ENCODE measurements at regions not wholly inside any gene's neighbourhood (a gene's known extent, or its start where the extent isn't known, plus 50 kb on each side); places are given as distances from the start of the nearest gene placed in this dataset.

DNA sequence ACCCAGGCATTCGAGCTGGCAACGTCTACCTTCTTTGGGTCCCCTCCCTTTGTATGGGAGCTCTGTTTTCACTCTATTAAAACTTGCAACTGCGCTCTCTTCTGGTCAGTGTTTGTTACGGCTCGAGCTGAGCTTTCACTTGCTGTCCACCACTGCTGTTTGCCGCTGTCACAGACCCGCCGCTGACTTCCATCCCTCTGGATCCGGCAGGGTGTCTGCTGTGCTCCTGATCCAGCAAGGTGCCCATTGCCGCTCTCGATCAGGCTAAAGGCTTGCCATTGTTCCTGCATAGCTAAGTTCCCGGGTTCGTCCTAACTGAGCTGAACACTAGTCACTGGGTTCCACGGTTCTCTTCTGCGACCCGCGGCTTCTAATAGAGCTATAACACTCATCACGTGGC is 183.5 kb upstream of the GALNTL6 start:
- no peak for DNase-seq

DNA sequence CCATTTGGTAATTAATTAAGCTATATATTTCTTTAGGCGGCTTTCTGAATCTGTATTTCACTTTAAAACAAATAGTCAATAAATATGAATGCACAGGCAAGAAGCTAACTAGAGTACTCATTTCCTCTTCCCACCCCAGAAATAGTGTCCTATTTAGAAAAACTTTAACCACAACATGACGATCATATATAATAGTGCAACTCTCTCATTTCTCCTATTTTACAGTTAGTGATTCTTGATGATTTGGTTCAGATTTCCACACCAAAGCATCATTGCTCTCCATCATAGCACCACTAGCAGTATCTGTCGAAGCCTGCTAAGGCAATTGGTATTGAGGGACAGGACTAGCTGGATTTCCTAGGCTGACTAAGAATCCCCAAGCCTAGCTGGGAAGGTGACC is 184.0 kb upstream of the GALNTL6 start:
- DNase-seq, result no peak

DNA sequence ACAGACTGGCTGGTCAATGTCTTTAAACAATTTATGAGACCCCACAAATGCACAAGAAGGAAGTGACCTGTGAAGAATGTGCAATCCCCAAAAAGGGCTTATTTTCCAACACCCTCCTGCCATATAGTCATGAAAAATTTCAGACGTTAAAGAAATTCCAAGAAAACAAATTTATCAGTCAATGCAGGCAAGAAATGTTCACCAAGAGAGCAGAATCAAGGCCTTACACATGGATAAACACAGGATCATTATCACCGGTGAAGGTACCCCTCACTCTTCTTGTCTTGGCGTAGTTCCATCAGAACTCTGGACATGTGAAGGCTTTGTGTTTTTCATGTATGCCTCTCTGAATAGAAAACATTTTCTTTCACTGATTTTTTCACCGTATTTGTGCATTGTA is 186.7 kb upstream of the GALNTL6 start:
- DNase-seq, result no peak

DNA sequence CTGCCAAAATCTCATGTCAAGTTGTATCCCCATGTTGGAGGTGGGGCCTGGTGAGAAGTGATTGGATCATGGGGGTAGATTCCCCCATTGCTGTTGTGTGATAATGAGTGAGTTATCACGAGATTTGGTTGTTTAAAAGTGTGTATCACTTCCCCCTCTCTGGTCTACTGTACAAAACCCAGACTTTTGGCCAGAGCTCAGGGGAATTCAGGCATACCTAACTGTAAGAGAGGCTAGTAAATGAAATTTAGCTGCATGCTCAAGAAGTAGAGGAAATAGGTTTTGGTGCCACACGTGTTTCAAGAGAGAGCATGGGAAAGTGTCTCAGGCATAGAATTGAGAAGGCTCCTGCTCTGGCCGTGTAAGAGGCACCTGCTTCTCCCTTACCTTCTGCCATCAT is 190.5 kb upstream of the GALNTL6 start:
- no peak for DNase-seq

DNA sequence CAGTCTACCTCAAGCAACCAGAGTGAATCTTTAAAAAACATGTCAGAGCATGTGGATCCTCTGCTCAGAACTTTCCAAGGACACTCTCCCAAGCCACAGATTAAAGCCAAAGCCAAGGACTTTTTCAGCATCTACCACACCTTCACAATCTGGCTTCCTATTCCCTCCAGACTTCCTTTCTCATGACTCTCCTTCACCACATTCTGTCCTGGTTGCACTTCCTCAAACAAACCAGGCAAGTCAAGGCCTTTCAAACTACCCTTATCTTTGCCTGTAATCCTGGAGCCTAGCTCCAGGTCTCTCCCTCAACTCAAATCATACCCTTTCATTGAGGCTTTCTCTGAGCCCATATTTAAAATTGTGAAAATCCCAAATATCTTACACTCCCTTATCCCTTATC is 191.6 kb upstream of the GALNTL6 start:
- no peak for DNase-seq

DNA sequence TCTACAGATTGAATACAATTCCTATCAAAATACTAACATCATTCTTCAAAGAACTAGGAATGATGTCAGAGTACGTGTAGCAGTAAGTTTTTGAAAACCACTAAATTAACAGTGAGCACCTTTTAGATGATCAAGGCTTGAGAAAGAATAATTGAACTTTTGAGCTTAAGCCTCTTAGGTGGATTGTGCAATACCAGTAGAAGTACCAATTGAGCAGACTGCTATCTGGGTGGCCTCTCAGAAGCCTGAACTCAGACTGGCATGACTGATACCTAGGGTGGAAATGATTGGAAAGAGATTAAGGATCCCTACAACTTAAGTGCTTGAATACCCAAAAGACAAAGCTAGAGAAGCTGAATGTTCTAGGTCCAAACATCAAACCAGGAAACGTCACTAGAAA is 200.3 kb upstream of the GALNTL6 start:
- DNase-seq, result no peak

DNA sequence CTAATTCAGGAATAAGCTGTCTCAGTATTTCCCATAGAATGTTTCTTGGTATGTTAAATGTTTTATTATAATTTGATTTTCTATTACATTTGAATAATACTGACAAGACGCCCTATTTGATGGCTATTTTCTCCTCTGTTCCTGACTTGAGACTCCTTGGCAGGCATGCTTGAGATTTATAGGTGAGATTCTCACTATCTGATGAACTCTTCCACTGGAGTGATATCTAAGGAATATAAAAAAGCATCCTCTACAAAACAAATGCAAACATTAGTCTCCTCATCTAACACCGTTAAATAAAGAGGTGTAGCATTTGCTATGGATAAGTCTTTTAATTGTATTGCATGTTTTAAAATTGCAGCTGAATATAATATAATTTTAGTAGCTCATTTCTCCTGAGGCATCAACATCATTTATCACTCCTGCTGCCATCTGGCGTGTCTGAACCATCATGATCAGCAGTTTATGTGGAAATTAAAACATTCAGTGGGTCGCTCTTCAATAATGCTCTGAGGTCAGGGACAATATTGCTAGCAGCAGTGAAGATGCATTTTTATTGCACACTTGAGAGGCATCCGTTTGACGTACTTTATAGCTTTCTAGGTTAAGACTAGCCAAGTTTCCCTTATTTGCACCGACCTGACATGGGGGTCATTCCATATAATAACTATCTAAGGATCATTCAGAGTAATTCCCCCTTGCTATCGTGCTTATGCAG is 210.4 kb upstream of the GALNTL6 start:
- DNase-seq, result no peak

DNA sequence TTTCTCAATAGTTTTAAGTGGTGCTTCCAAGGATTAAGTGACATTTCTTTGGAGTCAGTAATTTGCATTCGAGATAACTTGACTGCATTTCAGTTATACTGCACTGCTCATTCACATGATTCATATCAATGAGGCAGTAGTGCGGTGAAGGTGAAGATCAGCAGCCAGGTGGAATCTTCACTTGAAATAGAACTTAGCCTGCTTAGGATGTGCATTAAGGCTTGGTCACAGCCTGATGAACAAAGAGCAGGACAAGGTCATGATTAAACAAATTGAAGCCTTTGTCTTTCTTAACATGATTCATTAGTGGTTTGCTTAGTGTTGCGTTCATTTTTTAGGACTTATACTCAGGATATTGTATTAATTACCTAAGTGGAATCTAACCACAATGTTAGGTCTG is 212.1 kb upstream of the GALNTL6 start:
- no peak for DNase-seq

DNA sequence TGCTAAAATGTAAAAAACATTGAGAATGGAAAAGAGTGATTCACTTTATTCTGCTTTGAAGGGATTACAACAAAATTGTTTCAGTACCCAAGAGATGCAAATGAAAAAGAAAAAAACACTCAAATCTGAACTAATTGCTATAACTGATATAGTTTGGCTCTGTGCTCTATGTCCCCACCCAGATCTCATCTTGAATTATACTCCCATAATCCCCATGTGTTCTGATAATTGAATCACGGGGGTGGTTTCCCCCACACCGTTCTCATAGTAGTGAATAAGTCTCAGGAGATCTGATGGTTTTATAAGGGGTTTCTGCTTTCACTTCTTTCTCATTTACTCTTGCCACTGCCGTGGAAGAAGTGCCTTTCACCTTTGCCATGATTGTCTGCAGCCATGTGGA is 213.6 kb upstream of the GALNTL6 start:
- DNase-seq, result no peak

DNA sequence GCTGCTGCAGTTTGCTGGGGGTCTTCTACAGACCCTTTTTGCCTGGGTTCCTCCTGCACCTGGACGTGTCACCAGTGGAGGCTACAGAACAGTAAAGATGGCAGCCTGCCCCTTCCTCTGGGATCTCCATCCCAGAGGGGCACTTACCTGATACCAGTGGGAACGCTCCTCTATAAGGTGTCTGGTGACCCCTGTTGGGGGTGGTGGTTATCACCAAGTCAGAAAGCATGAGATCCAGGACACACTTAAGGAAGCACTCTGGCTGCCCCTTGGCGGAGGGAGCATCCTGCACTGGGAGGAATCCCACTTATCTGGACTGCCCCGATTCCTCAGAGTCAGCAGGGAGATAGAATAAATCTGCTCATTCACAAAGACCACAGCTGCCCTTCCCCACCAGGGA is 218.9 kb upstream of the GALNTL6 start:
- no peak for DNase-seq

DNA sequence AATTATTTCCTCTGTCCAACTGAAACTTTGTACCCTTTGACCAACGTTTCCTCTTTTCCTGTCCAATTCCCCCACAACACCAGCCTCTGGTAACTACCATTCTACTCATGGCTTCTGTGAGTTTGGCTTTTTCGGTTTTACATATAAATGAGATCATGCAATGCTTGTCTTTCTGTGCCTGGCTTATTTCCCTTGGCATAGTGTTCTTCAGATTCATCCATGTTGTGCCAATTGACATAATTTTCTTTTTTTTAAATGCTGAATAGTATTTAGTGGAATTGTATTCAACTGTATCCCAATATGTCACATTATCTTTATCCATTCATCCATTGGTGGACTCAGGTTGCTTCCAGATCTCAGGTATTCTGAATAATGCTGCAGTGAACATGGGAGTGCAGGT is 222.5 kb upstream of the GALNTL6 start:
- DNase-seq, result no peak

DNA sequence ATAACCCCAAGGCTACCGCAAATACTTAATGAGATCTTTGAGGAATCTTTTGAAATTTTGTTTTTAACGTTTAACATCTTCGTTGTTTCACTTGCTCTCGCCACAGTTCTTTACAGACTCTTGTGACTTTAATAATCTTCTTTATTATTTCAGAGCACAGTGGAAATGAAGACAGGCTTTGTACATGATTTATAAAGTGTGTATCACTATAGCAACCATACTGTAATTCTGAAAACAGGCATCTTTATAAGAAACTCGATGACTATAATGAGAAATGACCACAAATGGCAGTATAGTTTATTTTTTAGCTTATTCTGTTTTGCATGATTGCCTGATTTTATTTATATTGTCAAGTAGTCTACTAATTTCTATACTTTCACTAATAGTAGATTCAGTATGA is 224.4 kb upstream of the GALNTL6 start:
- DNase-seq, result no peak

DNA sequence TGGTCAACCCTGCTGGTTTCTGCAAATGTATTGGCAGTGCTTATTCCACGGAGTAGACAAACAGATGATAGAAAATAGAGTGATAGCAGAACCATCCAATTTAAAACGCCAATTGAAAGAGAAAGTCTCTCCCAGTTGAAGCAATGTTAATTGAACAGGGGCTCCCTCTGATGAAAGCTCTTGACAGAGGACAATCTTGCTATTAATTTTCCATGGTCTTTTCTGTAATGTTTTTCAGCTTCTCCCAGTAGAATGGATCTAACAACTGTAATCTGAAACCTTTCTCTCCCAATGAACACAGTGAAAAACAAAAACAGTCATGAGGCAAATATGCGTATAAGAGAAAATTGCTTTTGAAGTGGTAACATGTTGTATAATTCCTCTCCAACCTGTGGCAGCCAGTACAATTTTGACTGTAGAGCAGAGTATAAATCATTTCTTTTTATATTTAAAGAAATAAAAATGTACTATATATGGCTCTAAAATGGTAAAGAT is 225.1 kb upstream of the GALNTL6 start:
- no peak for DNase-seq

DNA sequence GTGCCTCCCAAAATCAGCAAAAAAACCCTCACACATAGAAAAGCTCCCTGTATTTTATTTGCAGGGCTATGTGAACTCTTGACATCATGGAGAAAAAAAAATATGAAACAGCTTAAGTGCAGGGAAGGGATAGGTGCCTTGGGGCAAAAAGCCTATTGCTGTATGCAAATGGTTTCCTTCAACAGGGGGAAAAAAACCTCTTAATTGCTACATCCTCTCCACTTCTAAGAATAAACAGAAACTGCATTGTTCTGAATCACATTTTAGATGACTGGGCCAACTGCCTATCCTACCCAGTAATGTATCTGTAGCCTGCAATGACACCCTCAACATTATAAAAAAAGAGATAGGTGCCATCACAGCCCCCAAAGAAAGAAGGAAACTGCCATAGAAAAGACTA is 229.4 kb upstream of the GALNTL6 start:
- DNase-seq, result no peak

DNA sequence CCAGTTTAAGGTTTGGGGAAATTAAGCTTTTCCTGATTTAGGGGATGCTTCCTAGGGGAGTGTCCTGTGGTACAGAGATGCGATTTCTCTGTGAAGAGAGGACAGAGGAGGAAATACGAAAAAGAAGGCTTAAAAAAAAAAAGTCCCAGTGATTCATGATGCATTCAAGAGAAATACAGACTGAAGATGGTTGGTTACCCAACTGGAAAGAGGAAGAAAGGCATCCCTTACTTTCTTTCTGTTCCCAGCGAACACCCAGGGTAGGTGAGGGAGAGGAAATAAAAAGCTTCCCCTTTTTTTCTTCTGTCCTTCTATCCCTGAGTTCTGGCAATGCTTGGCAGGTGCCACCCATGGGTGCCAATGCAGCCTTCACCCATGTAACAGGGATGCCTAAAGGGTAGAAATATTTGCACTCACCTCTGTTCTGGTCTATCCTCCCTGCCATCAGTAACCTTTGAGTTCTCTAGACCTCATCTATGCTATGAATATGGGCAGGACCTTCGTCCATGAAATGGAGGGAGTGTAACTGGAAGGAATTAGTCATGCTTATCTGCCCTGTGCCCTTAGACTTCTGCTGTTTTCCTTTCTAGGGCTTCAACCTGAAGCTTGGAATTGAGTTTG is 230.1 kb upstream of the GALNTL6 start:
- DNase-seq, result no peak

DNA sequence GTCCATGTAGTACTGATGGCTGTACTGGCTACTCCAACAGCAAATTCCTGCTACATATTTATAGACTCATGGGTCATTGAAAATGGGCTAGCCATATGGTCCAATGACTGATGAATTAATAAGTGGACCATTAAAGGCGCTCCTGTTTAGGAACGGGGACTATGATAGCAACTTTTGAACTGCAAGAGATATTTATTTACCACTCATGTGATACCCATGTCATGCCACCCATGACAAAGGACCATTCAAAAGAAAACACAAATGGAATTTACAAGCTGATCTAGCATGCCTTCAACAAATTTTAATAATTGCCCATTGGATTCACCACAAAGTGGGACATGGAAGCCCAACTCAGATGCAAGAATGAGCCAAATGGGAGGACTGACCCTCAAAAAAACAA is 240.0 kb upstream of the GALNTL6 start:
- DNase-seq, result no peak

DNA sequence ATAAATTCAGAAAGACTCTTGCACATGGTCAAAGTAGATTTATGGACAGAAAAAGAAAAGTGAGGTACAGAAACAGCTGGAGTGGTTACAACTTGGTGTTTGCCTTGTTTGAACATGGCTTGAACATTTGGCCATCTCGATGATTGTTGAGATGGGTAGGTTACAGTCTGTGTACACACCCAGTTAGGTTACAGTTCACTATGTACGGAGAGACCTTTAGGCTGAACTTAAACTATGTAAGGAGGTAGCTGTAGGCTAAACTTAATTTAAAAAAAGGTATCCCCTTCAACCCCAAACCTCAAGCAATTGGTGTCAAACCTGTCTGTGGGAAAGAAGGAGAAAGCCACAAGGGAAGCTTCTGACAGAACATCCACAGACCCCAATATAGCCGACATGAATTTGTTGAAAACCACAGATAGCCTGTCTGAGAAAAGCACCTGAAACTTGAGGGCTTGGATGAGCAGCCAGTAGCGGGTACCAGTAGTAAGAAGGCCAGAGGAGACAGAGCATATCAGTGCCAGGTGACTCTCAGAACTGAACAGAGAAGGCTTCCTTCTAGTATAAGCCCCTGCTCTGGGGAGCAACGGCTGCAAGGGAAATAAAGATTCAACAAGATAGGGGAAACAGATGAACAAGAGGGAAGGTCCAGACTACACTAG is 247.9 kb upstream of the GALNTL6 start:
- no peak for DNase-seq

DNA sequence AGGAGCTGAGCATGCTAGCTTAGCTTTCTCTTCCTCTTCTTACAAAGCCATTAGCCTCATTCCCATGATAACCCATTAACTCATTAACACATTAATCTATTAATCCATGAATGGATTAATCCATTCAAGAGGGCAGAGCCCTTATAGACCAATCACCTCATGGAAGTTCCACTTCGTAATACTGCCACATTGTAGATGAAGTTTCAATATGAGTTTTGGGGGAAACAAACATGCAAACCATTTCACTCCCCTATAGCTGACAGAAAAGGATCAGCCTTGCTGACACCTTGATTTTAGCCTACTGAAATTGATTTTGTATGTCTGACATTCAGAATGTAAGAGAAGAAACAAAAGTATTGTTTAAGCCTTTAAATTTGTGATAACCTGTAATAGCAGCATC is 251.8 kb upstream of the GALNTL6 start:
- no peak for DNase-seq

DNA sequence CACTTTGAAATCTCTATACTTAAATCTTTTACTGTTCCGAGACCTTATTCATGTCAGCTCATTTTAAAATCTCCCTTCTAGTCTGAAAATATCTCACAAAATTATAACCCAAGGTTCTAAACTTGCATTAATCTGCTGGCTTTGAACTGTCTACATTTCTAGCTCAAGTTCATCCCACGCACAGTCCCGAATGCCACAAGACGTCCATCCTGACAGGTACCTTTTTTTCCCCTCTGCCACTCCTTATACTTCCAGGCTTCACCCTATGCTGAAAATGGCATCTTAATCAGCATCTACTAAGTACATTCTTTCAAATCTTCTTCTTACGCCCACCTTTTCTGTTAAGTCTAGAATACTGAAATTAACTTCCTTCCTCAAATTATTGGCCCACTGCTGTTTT is 259.2 kb upstream of the GALNTL6 start:
- no peak for DNase-seq

DNA sequence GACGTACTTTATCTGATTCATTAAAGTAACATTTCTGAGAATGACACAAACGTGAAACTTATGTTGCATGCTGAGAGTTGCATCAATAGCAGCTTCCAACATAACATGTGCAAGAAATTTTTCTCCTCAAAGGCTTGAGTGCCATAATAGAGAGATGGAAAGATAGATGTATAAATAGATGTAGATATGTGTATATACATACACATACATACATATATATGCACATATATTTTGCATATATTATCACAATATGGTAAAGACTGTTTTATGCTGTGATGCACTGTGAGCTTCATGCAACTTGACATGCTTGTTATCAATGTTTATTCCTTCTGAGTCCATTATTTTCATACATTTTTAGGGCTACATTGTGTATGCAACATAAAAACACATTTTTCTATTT is 270.6 kb upstream of the GALNTL6 start:
- DNase-seq, result no peak

DNA sequence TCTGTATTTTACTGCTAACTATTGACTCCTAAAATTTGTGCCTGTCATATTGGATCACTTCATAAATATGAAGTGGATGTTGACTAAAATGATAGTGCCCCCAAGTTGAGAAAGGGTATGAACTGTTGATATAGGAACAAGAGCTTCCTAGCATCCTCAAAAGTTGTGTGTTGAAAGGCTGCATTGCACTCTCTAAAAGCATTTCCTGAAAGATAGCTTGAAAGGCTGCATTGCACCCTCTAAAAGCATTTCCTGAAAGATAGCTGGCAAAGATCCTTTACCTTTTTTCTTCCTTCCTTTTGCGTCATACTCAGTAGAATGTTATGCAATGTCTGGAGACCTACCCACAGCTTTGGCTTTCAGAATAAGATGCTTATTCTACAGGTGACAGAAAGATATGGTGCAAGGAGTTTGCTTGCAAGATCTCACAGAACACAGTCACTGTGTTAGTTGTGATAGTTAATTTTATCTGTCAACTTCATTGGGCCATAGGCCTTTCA is 274.6 kb upstream of the GALNTL6 start:
- no peak for DNase-seq

DNA sequence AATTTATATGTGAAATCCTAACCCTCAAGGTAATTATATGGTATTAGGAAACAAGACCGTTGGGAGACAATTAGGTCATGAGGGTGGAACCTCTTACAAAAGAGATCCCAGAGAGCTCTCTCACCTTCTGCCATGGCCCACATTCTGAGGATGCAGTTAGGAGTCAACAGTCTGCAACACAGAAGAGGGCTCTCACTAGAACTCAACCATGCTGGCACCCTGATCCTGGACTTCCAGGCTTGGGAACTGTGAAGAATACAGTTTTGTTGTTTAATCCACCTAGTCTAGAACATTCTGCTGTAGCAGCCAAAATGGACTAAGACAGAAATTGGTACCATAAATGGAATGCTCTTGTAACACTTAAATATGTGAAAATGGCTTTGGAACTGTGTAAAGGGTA is 278.8 kb upstream of the GALNTL6 start:
- DNase-seq, result no peak

DNA sequence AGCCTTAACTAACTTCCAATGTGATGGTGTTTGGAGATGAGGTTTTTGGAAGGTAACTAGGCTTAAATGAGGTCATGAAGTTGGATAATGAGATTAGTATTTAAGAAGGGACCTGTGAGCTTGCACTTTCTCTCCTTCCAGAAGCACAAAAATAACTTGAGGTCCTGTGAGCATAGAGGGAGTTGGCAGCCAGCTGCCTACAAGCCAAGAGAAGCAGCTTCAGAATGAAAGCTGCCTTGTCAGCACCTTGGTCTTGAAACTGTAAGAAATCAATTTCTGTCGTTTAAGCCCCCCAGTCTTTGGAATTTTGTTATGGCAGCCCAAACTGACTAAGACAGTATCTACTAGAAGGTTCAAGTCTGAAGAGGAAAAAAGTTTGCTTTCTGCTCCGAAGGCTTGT is 280.2 kb upstream of the GALNTL6 start:
- no peak for DNase-seq

DNA sequence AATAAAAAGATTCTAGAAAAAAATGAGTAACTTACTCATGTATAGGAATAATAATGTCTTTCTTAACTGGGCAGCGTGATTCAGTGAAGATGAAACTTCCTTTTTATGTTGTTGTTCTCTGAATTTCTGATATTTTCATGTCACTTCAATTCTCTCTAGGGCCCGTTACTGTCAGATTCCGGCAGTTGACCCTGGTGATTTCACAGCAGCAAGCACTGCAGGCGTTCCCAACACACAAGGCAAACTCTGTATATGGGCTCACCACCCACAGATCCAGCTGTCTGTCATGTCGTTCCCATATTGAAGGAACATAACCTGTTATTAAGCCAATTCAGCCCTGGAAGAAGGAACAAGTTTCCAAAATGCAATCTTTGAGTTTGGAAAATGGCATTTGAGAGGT is 288.3 kb upstream of the GALNTL6 start:
- no peak for DNase-seq
